ENCODE measurements at regions not wholly inside any gene's neighbourhood (a gene's known extent, or its start where the extent isn't known, plus 50 kb on each side); places are given as distances from the start of the nearest gene placed in this dataset.
"Not testable (repeated sequence)": the region's sequence is repeated elsewhere in the genome, so short reads cannot be mapped to it uniquely, and the experiment has no call there.

GRCh38 chrX:121195719-121196118 lies 148.3 kb downstream of the GLUD2 start:
- DNase-seq (ENCODE audit: extremely low spot score), result no peak
- ChIA-PET CTCF (no interaction called here), POLR2A (no interaction called here)
- TF ChIP-seq CTCF (IDR thresholded peaks at IDR 0.05; ENCODE audit: control extremely low read depth, extremely low read depth, low read depth, missing control alignments), result no peak

GRCh38 chrX:121196872-121197444 lies 149.5 kb downstream of the GLUD2 start:
- DNase-seq (ENCODE audit: extremely low spot score); CTCF ChIA-PET; POLR2A ChIA-PET: not testable (repeated sequence)

- no peak for TF ChIP-seq CTCF (IDR thresholded peaks at IDR 0.05; ENCODE audit: control extremely low read depth, extremely low read depth, low read depth, missing control alignments)
- no peak for DNase-seq (ENCODE audit: extremely low spot score)
- CTCF ChIA-PET, result interaction anchor here (1.0 kb wide), 1 partner anchor 10 kb away, joined by 3 read pairs; no protein-coding TSS in a partner anchor
- POLR2A ChIA-PET, result no interaction called here
These were observed 161.2 kb downstream of the GLUD2 start for GRCh38 chrX:121208563-121208962.

GRCh38 chrX:121216641-121217374 lies 169.4 kb downstream of the GLUD2 start:
- no peak for DNase-seq (ENCODE audit: extremely low spot score)
- ChIA-PET CTCF (interaction anchor here (3.3 kb wide), 1 partner anchor 11 kb away, joined by 15 read pairs; no protein-coding TSS in a partner anchor), POLR2A (no interaction called here)
- no peak for TF ChIP-seq CTCF (IDR thresholded peaks at IDR 0.05; ENCODE audit: control extremely low read depth, extremely low read depth, low read depth, missing control alignments)

GRCh38 chrX:121221322-121221977 lies 174.0 kb downstream of the GLUD2 start:
- no peak for DNase-seq (ENCODE audit: extremely low spot score)
- TF ChIP-seq CTCF (IDR thresholded peaks at IDR 0.05; ENCODE audit: control extremely low read depth, extremely low read depth, low read depth, missing control alignments), result no peak
- POLR2A ChIA-PET, result no interaction called here
- CTCF ChIA-PET, result no interaction called here

GRCh38 chrX:121227888-121228287 lies 180.5 kb downstream of the GLUD2 start:
- TF ChIP-seq CTCF (IDR thresholded peaks at IDR 0.05; ENCODE audit: control extremely low read depth, extremely low read depth, low read depth, missing control alignments), result no peak
- ChIA-PET CTCF (interaction anchor here (2.9 kb wide), 1 partner anchor 11 kb away, joined by 15 read pairs; no protein-coding TSS in a partner anchor), POLR2A (no interaction called here)
- no peak for DNase-seq (ENCODE audit: extremely low spot score)
